OCI-LY1 (cell line): ENCODE measurements at regions not wholly inside any gene's neighbourhood (a gene's known extent, or its start where the extent isn't known, plus 50 kb on each side); places are given as distances from the start of the nearest gene placed in this dataset.

Experiments used
- CTCF ChIP-seq: fragments of 200-600 bp; sonication (generic), shearing (Covaris generic); IDR thresholded peaks from 2 replicates; pipeline ENCODE4 v1.5.1; 2017; ENCODE audit warnings: mild to moderate bottlenecking, antibody characterized with exemption, low read length, moderate library complexity, mixed read lengths
- EZH2 ChIP-seq: fragments of 200-600 bp; sonication (generic), shearing (Covaris generic); IDR thresholded peaks from 2 replicates; pipeline ENCODE4 v1.8.0; 2017; ENCODE audit warnings: borderline replicate concordance, mixed run types, mild to moderate bottlenecking, antibody characterized with exemption, low read length, moderate library complexity, mixed read lengths

GRCh38 chr11:24163841-24164240 is 333.0 kb upstream of the LUZP2 start:
- TF ChIP-seq CTCF = no peak
- no peak for TF ChIP-seq EZH2
